PC-3 (cell line): ENCODE measurements at regions not wholly inside any gene's neighbourhood (a gene's known extent, or its start where the extent isn't known, plus 50 kb on each side); places are given as distances from the start of the nearest gene placed in this dataset.

ENCODE experiments used
- EZH2phosphoT487 ChIP-seq: fragments of 300-600 bp; sonication (generic); IDR thresholded peaks from 2 replicates; pipeline ENCODE4 v1.6.1; 2018; ENCODE audit warnings: mild to moderate bottlenecking, antibody characterized with exemption, low read length, borderline replicate concordance
- TF ChIP-seq, protein P1 (sequence below): fragments of 300-600 bp; sonication (generic); conservative IDR thresholded peaks from 2 replicates; pipeline ENCODE4 v1.5.1; 2017; ENCODE audit warnings: antibody characterized with exemption, low read depth, mild to moderate bottlenecking, low read length

DNA sequence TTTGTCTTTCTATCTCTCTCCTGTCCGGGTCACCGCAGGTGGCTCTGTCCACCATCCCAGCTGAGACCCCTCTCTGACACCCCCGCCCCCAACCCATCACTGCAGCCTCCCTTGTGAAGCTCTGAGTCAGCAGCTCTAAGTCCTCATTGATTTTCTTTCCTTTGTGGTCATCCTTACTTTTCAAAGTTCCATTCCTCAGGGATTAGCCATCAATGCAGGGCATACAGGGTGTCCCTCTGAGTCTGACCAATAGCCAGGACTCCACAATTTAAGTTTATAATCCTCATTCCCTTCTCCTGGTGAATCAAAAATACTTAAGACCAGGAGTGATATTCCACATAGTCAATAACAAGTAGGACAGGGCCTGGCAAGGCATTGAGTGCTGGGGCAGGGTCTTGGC, 333.3 kb upstream of the CNR1 start:
- no peak for TF ChIP-seq EZH2phosphoT487
- TF ChIP-seq, protein P1, sequence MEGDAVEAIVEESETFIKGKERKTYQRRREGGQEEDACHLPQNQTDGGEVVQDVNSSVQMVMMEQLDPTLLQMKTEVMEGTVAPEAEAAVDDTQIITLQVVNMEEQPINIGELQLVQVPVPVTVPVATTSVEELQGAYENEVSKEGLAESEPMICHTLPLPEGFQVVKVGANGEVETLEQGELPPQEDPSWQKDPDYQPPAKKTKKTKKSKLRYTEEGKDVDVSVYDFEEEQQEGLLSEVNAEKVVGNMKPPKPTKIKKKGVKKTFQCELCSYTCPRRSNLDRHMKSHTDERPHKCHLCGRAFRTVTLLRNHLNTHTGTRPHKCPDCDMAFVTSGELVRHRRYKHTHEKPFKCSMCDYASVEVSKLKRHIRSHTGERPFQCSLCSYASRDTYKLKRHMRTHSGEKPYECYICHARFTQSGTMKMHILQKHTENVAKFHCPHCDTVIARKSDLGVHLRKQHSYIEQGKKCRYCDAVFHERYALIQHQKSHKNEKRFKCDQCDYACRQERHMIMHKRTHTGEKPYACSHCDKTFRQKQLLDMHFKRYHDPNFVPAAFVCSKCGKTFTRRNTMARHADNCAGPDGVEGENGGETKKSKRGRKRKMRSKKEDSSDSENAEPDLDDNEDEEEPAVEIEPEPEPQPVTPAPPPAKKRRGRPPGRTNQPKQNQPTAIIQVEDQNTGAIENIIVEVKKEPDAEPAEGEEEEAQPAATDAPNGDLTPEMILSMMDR, result no peak
